Brain microvascular endothelial cell (primary cell): ENCODE measurements at regions not wholly inside any gene's neighbourhood (a gene's known extent, or its start where the extent isn't known, plus 50 kb on each side); places are given as distances from the start of the nearest gene placed in this dataset.

Experiments
- DNase-seq: peaks from one replicate; pipeline ENCODE4 v3.0.0-alpha.2; 2020
- H3K27ac ChIP-seq: fragments of 250-450 bp; sonication (Bioruptor Pico); 2 replicates; pipeline ENCODE4 v1.5.1; 2020; ENCODE audit warnings: mild to moderate bottlenecking, moderate library complexity
- H3K27me3 ChIP-seq: fragments of 250-450 bp; sonication (Bioruptor Pico); replicated peaks from 2 replicates; pipeline ENCODE4 v1.5.1; 2020; ENCODE audit warnings: mild to moderate bottlenecking
- H3K36me3 ChIP-seq: fragments of 250-450 bp; sonication (Bioruptor Pico); replicated peaks from 2 replicates; pipeline ENCODE4 v1.5.1; 2020; ENCODE audit warnings: mild to moderate bottlenecking
- H3K4me3 ChIP-seq: 2 replicates; pipeline ENCODE4 v1.5.1; 2011; ENCODE audit warnings: low read depth, mild to moderate bottlenecking, control low read depth, low read length, moderate library complexity
- in situ Hi-C: cut with HindIII; loops from 2 replicates; pipeline ENCODE4 v1.10.0; 2017; ENCODE audit warnings: low sequenced_read_pairs, low pct_ligation_motif_present
- TF ChIP-seq, protein P1 (sequence below): IDR thresholded peaks from 2 replicates; pipeline ENCODE4 v1.5.1; 2011; ENCODE audit warnings: low read depth, mild to moderate bottlenecking, moderate library complexity, low read length, control low read depth, inconsistent platforms; ENCODE audit errors: missing control alignments

DNA sequence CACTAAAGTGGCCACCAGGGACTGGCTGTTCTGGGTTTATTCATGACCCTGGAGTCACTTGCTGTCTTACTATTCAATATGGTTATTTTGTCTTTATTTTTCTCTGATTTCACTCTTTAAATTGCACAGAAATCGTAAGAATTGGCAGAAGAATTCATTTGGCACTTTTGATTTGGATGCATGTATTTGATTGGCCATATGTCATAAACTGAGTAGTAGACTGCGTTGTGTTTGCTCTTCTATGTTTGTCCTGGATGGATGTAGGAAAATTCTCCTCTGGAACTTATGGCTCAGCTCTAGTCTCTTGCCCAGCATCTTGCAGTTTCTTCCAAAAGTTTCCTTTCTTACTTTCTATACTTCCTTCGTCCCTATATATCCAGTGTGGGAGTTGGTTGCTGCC lies 452.7 kb downstream of the GATA3 start:
- H3K27me3 ChIP-seq: no peaks in the 10 kb centered on the region
- in situ Hi-C loops: no loop called here
- TF ChIP-seq, protein P1, sequence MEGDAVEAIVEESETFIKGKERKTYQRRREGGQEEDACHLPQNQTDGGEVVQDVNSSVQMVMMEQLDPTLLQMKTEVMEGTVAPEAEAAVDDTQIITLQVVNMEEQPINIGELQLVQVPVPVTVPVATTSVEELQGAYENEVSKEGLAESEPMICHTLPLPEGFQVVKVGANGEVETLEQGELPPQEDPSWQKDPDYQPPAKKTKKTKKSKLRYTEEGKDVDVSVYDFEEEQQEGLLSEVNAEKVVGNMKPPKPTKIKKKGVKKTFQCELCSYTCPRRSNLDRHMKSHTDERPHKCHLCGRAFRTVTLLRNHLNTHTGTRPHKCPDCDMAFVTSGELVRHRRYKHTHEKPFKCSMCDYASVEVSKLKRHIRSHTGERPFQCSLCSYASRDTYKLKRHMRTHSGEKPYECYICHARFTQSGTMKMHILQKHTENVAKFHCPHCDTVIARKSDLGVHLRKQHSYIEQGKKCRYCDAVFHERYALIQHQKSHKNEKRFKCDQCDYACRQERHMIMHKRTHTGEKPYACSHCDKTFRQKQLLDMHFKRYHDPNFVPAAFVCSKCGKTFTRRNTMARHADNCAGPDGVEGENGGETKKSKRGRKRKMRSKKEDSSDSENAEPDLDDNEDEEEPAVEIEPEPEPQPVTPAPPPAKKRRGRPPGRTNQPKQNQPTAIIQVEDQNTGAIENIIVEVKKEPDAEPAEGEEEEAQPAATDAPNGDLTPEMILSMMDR: no peak
- no peak for DNase-seq
- H3K4me3 ChIP-seq: no peak overlapping the region
- H3K36me3 ChIP-seq: no peaks in the 10 kb centered on the region
- no peak overlapping the region for H3K27ac ChIP-seq

DNA sequence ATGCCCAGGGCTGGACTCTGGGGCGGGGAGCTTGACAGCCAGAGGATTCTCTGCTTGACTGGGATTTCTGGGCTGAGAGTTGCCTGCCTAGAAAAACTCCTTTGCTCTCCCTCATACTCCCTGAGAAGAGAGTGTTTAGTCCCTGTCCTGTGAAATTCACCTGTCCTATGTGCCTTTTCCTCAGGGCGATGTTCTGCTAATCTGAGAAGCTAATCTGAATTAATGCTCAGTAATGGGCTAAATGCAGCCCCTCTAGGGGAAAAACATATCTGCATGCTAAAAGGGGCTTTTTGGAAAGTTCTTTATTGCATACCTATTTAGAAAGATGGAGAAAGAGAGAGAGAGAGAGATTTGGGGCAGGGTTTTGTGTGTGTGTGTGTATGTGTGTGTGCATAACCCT lies 454.4 kb downstream of the GATA3 start:
- Histone ChIP-seq H3K36me3 (no peaks in the 10 kb centered on the region), H3K4me3 (no peak overlapping the region), H3K27me3 (no peaks in the 10 kb centered on the region), H3K27ac (no peak overlapping the region)
- TF ChIP-seq, protein P1: no peak
- in situ Hi-C loops: no loop called here
- no peak for DNase-seq

DNA sequence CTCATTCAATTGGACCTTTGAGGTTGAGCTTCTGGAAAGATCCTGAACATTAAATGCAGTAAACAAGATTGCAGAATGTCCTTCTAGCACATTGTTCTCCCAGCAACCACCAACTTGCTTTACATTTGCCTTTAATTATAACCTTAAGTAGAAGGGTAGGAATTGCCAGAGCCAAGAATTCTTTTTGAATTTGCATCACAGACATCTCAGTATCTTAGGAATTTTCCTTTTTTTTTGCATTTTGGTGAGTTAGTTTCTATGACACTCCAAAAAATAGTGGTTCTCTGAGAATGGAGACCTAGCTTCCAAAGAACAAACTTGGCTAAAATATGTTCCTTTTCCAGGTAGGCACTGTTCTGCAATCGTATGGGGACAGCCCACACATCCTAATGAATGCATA lies 456.0 kb downstream of the GATA3 start:
- in situ Hi-C loops: no loop called here
- TF ChIP-seq, protein P1: no peak
- Histone ChIP-seq H3K4me3 (no peak overlapping the region), H3K36me3 (no peaks in the 10 kb centered on the region), H3K27me3 (no peaks in the 10 kb centered on the region), H3K27ac (no peak overlapping the region)
- DNase-seq: no peak

DNA sequence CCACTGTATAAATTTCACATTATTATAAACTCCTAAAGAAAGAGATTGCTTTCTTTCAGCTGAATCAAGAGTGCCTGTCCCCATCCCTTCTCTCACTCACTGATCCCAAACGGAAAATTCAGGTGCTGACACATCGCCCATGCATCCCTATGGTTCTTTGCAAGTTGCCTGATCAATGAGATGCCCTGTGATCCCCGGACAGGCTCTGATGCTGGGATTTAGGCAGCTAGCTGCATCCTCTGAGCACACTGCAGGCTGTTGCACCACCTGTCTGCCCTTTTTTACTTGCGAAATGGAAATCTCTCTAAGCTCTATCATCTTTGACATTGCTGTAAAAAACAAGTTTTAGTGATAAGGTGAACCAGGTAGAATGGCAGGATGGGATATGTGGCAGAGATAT lies 456.5 kb downstream of the GATA3 start:
- TF ChIP-seq, protein P1: no peak
- Histone ChIP-seq H3K27me3 (no peaks in the 10 kb centered on the region), H3K27ac (no peak overlapping the region), H3K4me3 (no peak overlapping the region), H3K36me3 (no peaks in the 10 kb centered on the region)
- in situ Hi-C loops: no loop called here
- no peak for DNase-seq

DNA sequence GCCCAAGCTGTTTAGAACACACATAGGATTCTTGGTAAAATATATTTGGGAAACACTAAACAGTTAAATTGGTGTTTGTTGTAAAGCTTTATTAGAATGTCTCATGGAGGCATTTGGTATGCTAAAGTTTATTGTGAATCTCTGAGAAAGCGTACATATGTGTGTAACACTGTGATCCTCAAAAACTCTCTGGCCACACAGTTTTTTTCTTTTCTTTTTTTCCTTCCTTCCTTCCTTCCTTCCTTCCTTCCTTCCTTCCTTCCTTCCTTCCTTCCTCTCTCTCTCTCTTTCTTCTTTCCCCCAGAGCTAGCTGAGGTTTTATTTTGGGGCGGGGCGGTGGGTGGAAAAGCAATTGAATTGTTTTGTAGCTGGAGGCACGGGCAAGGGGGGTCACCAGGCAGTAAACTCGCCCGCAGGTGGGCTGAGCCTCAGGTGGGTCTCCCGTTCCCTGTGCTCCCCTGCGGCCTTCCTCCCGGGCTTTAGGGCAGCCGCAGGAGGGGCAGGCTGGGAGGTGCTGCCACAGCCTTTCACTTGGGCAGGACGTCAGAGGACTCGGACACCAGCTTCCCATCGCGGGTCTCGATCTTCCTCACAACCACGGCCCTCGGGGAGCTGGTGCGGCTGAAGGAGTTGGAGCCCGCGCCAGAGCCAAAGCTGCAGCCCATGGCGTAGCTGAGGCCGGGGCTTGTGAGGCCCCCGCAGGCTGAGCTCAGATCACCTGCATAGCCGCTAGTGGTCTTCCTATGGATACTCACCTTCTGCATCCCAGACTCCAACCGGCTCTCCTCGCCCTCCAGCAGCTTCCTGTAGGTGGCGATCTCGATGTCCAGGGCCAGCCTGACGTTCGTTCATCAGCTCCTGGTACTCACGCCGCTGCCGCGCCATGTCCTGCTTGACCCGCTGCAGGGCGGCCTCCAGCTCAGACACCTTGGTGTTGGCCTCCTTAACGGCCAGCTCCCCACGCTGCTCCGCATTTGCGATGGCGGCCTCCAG lies 459.0 kb downstream of the GATA3 start:
- TF ChIP-seq, protein P1: no peak
- DNase-seq: no peak
- no peak overlapping the region for H3K4me3 ChIP-seq
- in situ Hi-C loops: no loop called here
- no peaks in the 10 kb centered on the region for H3K27me3 ChIP-seq
- no peak overlapping the region for H3K27ac ChIP-seq
- no peaks in the 10 kb centered on the region for H3K36me3 ChIP-seq

DNA sequence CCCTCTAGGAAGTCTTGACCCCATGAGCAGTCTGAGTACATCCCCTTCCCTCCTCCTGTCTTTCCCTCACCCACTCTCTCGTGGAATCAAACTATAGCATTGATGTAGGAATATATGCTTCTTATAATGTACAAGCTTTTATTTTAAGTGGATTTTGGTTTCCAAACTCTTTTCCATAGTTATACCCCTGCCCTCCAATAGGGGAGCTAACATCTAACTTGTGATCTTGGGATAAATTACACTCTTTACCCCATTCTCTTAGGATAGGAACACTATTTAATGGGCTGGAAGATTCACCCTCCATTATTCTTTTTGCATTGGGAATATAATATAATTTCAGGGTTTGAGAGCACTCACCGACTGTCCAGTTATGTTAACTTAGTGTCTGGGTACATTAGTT lies 465.9 kb downstream of the GATA3 start:
- no peak for DNase-seq
- no peak overlapping the region for H3K4me3 ChIP-seq
- TF ChIP-seq, protein P1: no peak
- no peaks in the 10 kb centered on the region for H3K36me3 ChIP-seq
- in situ Hi-C loops: no loop called here
- no peak overlapping the region for H3K27ac ChIP-seq
- H3K27me3 ChIP-seq: no peaks in the 10 kb centered on the region
